ENCODE measurements at regions not wholly inside any gene's neighbourhood (a gene's known extent, or its start where the extent isn't known, plus 50 kb on each side); places are given as distances from the start of the nearest gene placed in this dataset.

DNA sequence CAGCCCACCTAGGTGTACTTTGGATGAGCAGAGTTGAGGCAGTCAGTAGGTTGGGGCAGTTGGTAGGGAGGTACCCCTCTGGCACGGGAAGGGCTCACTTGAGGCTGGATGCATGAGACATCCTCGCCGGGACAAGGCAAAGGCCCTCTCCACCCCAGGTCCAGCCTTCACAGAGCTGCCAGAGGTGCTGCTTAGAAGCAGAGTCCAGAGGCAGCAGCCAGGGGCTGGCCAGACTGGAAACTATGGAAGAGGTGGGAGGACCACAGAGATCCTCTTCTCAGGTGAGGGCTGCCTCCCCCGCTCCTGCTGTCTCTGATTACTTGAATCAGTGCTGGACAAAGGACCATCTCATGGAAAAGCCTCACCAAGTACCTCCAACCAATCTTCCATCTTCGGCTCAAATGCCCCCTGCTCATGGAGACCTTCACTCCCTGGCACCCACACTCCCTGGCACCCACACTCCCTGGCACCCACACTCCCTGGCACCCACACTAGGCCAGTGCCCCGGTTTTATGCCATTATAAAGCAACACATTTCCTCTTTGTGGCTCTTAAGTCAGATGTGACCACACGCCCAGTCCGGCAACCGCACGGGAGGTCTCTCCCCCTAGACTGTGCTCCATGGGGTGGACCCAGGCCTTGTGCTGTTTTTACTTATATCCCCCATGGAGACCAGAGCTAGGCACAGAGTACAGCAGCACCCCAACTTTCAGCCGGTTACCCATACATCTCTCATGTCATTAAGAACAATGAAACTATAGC, 100.1 kb downstream of the YTHDF1 start:
- Histone ChIP-seq H3K27ac (ENCODE audit: insufficient read depth, low read length, poor library complexity, severe bottlenecking) (no peak overlapping the region), H3K4me3 (ENCODE audit: insufficient read depth, low read depth, low read length, poor library complexity, severe bottlenecking) (no peak overlapping the region), H3K27me3 (replicated peaks; ENCODE audit: control insufficient read depth, insufficient read depth, low read length, poor library complexity, severe bottlenecking) (peaks cover 5% of the 10 kb centered on the region), H3K9me3 (ENCODE audit: control insufficient read depth, low read length) (no peaks in the 10 kb centered on the region), H3K4me1 (ENCODE audit: control insufficient read depth, insufficient read depth, low read length, poor library complexity, severe bottlenecking) (no peaks in the 10 kb centered on the region), H3K36me3 (ENCODE audit: control insufficient read depth, insufficient read depth, low read length) (no peaks in the 10 kb centered on the region)
- DNase-seq = no peak

DNA sequence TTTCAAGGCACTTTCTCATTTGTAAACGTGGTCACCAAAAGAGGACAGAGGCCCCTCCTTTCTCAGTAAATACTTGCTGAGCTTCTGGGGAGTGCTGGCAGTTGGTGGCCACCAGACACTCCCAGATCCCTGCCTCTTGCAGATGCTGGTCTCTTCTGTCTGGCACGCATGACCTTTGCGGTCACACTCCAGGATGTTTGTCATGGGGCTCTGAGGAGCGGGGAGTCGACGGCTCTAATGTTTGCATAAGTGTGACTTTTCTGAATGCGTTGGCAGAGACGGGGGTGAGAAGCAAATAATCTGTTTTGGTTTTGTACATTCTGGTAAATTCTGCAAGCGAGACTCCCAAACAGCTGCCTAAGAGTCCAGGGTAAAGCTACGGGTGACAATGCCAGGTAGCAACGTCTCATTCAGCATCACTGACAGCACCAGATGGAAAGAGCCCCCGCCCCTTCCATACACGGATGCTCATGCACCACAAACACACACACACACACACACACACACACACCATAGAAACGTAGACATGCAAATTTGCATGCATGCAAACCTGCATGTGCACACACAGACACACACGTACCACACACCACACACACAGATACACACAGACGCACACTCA, 101.1 kb downstream of the YTHDF1 start:
- no peaks in the 10 kb centered on the region for H3K36me3 ChIP-seq (ENCODE audit: control insufficient read depth, insufficient read depth, low read length)
- DNase-seq = no peak
- no peaks in the 10 kb centered on the region for H3K9me3 ChIP-seq (ENCODE audit: control insufficient read depth, low read length)
- H3K4me3 ChIP-seq (ENCODE audit: insufficient read depth, low read depth, low read length, poor library complexity, severe bottlenecking) = no peak overlapping the region
- no peak overlapping the region for H3K27ac ChIP-seq (ENCODE audit: insufficient read depth, low read length, poor library complexity, severe bottlenecking)
- peaks cover 5% of the 10 kb centered on the region for H3K27me3 ChIP-seq (replicated peaks; ENCODE audit: control insufficient read depth, insufficient read depth, low read length, poor library complexity, severe bottlenecking)
- H3K4me1 ChIP-seq (ENCODE audit: control insufficient read depth, insufficient read depth, low read length, poor library complexity, severe bottlenecking) = no peaks in the 10 kb centered on the region

DNA sequence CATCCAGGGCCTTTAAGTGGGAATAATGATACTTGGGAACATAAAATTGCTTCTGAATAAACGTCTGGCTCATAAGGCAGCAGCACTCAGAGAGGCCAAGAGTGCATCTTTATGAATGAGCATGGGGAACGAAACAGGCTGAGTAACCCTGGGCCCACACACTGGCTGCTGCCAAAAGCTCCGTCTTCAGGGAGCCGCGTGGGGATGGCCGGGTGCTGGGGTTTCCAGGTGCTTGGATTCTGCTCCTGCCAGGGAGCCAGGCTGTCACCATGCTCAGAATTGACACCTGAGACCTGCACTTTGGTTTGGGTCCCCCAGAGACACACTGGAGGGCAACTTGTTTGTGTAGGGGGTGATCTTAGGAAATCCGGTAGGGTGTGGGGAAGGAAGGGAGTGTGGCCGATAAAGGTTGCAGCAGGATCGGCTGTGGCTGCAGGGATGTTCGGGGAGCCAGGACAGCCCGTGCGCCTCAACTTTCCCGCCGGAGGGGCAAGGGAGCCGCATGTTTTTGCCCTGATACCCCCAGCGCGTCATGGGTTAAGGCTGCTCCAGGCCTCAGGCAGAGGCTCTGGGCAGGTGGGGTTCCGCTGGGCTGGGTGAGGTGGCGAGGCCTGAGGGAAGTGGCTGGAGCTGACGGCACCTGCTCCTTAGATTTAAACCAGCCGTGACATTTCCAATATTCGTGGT, 101.8 kb downstream of the YTHDF1 start:
- no peaks in the 10 kb centered on the region for H3K9me3 ChIP-seq (ENCODE audit: control insufficient read depth, low read length)
- H3K4me1 ChIP-seq (ENCODE audit: control insufficient read depth, insufficient read depth, low read length, poor library complexity, severe bottlenecking) = no peaks in the 10 kb centered on the region
- H3K27ac ChIP-seq (ENCODE audit: insufficient read depth, low read length, poor library complexity, severe bottlenecking) = no peak overlapping the region
- no peak for DNase-seq
- no peaks in the 10 kb centered on the region for H3K36me3 ChIP-seq (ENCODE audit: control insufficient read depth, insufficient read depth, low read length)
- H3K27me3 ChIP-seq (replicated peaks; ENCODE audit: control insufficient read depth, insufficient read depth, low read length, poor library complexity, severe bottlenecking) = peaks cover 5% of the 10 kb centered on the region
- no peak overlapping the region for H3K4me3 ChIP-seq (ENCODE audit: insufficient read depth, low read depth, low read length, poor library complexity, severe bottlenecking)

DNA sequence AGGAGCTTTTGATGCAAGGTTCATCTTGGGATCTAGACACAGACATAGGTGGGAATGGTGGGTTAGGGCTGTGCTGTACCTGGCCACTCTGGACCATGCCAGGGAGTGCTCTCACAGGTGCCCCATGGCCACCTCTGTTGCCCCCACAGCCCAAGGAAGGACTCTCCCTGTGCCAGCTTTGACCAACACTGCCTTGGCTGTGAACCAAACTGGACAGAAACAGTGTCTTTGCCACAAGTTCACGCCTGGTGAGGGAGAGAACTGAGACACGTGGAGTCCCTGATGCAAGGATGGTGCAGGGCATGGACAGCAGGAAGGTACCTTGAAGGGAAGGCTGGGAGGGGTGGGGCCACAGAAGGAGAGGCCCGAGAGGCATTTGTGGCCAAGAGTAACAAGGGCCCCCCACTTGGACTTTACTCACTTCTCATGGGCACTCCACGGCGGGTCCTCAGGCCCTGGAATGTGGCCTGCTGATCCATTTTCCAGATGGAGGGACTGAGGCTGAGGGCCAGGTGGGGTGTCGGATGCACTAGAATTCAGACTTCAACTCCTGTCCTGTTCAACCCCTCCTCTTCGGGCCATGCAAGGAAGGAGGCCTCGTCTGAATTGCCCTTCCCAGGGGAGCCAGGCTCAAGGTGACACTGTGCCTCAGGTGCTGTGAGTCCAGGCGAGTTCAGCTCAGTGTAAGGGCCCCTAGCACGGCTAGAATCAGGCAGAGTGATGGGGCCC, 103.3 kb downstream of the YTHDF1 start:
- H3K9me3 ChIP-seq (ENCODE audit: control insufficient read depth, low read length) = no peaks in the 10 kb centered on the region
- peaks cover 5% of the 10 kb centered on the region for H3K27me3 ChIP-seq (replicated peaks; ENCODE audit: control insufficient read depth, insufficient read depth, low read length, poor library complexity, severe bottlenecking)
- no peaks in the 10 kb centered on the region for H3K4me1 ChIP-seq (ENCODE audit: control insufficient read depth, insufficient read depth, low read length, poor library complexity, severe bottlenecking)
- H3K4me3 ChIP-seq (ENCODE audit: insufficient read depth, low read depth, low read length, poor library complexity, severe bottlenecking) = no peak overlapping the region
- H3K27ac ChIP-seq (ENCODE audit: insufficient read depth, low read length, poor library complexity, severe bottlenecking) = no peak overlapping the region
- no peaks in the 10 kb centered on the region for H3K36me3 ChIP-seq (ENCODE audit: control insufficient read depth, insufficient read depth, low read length)
- DNase-seq = no peak

DNA sequence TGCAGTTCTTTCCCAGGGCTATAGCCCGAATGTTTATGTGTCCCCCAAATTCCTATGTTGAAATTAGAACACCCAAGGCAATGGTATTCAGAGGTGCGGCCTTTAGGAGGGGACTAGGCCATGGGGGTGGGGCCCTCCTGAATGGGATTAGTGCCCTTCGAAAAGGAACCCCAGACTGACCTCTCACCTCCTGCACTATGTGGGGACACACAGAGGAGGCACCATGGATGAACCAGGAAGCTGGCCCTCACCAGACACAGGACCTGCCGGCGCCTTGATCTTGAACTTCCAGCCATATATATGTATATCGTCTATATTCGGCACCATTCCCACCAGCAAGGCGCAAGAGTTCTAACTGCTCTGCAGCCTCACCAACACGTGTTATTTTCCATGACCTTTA, 101.5 kb upstream of the BHLHE23 start:
- no peaks in the 10 kb centered on the region for H3K27me3 ChIP-seq (replicated peaks; ENCODE audit: control insufficient read depth, insufficient read depth, low read length, poor library complexity, severe bottlenecking)
- H3K4me1 ChIP-seq (ENCODE audit: control insufficient read depth, insufficient read depth, low read length, poor library complexity, severe bottlenecking) = no peaks in the 10 kb centered on the region
- H3K4me3 ChIP-seq (ENCODE audit: insufficient read depth, low read depth, low read length, poor library complexity, severe bottlenecking) = no peak overlapping the region
- no peak for DNase-seq
- H3K36me3 ChIP-seq (ENCODE audit: control insufficient read depth, insufficient read depth, low read length) = no peaks in the 10 kb centered on the region
- no peaks in the 10 kb centered on the region for H3K9me3 ChIP-seq (ENCODE audit: control insufficient read depth, low read length)
- H3K27ac ChIP-seq (ENCODE audit: insufficient read depth, low read length, poor library complexity, severe bottlenecking) = no peak overlapping the region

DNA sequence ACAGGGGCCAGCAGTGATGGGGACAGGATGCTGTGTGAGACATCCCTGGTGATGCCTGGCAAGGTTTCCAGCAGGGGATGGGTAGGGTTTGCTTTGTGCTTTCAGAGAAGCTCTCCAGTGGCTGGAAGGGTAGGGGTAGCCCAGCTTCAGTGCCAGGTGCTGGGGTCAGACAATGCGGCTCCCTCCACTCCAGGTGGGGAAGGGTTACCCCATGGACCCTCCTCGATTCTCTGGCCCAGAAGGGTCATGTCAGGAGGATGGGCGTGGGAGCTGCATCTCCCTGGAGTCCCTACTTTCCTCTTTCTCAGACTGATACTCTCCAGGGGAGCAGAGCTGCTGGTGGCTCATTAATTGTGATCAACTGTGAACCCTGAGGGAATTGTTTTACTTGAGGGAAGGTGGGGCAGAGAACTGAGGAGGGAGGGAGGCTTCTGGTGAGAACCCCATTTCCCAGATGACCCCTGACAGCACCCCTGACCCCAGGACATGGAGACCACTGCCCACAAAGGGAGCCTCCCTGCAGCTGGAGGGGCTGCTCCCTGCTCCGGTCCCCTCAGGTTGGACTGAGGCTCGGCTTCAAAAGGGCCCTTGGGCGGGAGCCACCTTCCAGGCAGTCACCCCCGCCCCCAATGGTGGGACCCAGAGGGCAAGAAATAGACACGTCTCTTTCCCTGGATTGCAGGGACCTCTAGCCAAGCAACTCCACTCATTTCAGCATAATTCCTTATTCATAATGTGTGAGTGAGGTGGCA, 100.9 kb upstream of the BHLHE23 start:
- H3K4me3 ChIP-seq (ENCODE audit: insufficient read depth, low read depth, low read length, poor library complexity, severe bottlenecking) = no peak overlapping the region
- no peak for DNase-seq

DNA sequence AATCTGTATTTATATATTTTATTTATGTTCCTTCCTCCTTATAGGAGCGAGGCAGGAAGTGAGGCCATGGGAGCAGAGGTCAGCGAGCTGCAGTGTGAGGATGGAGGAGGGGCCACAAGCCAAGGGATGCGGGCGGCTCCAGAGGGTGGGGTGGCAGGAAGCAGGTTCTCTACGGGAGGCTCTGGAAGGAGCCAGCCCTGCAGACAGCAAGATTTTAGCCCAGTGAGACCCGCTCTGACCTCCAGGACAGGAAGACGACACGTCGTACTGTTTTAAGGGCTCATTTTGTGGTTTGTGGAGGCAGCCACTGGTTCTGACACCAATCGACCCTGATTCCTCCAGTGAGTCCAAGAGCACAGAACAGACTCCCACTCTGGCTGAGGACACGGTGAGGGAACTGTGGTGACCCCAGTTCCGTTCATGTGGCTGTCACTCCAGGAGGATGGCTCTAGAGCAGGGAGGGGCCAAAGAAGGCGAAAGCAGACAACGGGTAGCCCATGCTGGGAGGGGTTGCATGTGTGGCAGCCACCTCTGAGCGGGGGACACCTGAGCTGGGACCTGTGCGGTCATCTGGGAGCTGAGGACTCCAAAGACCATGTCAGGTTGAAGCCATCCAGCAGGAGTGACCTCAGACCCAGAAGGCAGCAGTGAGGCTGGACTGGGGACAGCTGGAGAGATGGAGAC, 100.1 kb upstream of the BHLHE23 start:
- H3K4me1 ChIP-seq (ENCODE audit: control insufficient read depth, insufficient read depth, low read length, poor library complexity, severe bottlenecking) = peaks cover under 1% of the 10 kb centered on the region
- no peak overlapping the region for H3K4me3 ChIP-seq (ENCODE audit: insufficient read depth, low read depth, low read length, poor library complexity, severe bottlenecking)
- no peaks in the 10 kb centered on the region for H3K9me3 ChIP-seq (ENCODE audit: control insufficient read depth, low read length)
- DNase-seq = no peak
- no peak overlapping the region for H3K27ac ChIP-seq (ENCODE audit: insufficient read depth, low read length, poor library complexity, severe bottlenecking)
- H3K36me3 ChIP-seq (ENCODE audit: control insufficient read depth, insufficient read depth, low read length) = no peaks in the 10 kb centered on the region
- no peaks in the 10 kb centered on the region for H3K27me3 ChIP-seq (replicated peaks; ENCODE audit: control insufficient read depth, insufficient read depth, low read length, poor library complexity, severe bottlenecking)

More for the DNA sequence above, 100.9 kb upstream of the BHLHE23 start:
- Histone ChIP-seq H3K27ac (ENCODE audit: insufficient read depth, low read length, poor library complexity, severe bottlenecking) (no peak overlapping the region), H3K36me3 (ENCODE audit: control insufficient read depth, insufficient read depth, low read length) (no peaks in the 10 kb centered on the region), H3K27me3 (replicated peaks; ENCODE audit: control insufficient read depth, insufficient read depth, low read length, poor library complexity, severe bottlenecking) (no peaks in the 10 kb centered on the region), H3K4me1 (ENCODE audit: control insufficient read depth, insufficient read depth, low read length, poor library complexity, severe bottlenecking) (no peaks in the 10 kb centered on the region), H3K9me3 (ENCODE audit: control insufficient read depth, low read length) (no peaks in the 10 kb centered on the region)

DNA sequence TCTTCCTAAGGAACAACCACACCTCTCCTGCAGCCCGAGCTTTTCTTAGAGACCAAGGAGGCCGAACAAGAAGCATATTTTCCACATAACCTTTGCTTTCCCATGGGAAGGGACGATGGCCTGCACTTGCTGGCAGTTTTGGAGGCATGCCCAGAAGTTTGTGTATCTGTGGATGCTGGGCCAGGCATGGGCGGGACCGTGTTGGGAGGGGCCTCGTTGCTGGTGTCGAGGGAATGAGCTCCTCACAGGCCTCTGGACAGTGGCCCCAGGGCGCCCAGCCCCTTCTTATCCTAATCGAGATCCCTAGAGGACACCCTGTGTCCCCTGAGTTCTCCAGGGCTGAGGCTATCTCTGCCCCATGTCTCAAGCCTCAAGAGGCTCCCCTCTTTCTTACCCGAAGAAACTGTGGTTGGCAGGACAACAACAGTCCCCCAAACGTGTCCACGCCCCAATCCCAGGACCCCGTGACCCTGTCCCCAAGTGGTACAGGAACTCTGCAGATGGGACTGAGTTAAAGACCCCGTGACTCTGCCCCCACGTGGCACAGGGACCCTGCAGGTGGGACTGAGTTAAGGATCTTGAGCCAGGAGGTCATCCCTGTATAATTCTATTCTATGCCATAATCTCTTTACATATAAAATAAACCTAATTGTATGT, 99.5 kb upstream of the BHLHE23 start:
- no peak overlapping the region for H3K4me3 ChIP-seq (ENCODE audit: insufficient read depth, low read depth, low read length, poor library complexity, severe bottlenecking)
- H3K27me3 ChIP-seq (replicated peaks; ENCODE audit: control insufficient read depth, insufficient read depth, low read length, poor library complexity, severe bottlenecking) = no peaks in the 10 kb centered on the region
- DNase-seq = no peak
- H3K36me3 ChIP-seq (ENCODE audit: control insufficient read depth, insufficient read depth, low read length) = no peaks in the 10 kb centered on the region
- H3K9me3 ChIP-seq (ENCODE audit: control insufficient read depth, low read length) = no peaks in the 10 kb centered on the region
- H3K4me1 ChIP-seq (ENCODE audit: control insufficient read depth, insufficient read depth, low read length, poor library complexity, severe bottlenecking) = peaks cover 3% of the 10 kb centered on the region
- no peak overlapping the region for H3K27ac ChIP-seq (ENCODE audit: insufficient read depth, low read length, poor library complexity, severe bottlenecking)
